A549 (cell line): ENCODE measurements at regions not wholly inside any gene's neighbourhood (a gene's known extent, or its start where the extent isn't known, plus 50 kb on each side); places are given as distances from the start of the nearest gene placed in this dataset.

Experiments used
- FOSL2 ChIP-seq, 2 experiments: fragments of 450-650 bp in 1 of 2; fragments of >200 bp in 1 of 2; sonication (Bioruptor Twin) in 1 of 2; formaldehyde crosslinking; IDR thresholded peaks; 2 replicates each; pipeline versions ENCODE4 v1.5.0 to v1.6.1; 2016 to 2020; ENCODE audit warnings: mild to moderate bottlenecking in 1 of 2, moderate library complexity in 1 of 2
- MAX ChIP-seq: IDR thresholded peaks from 2 replicates; pipeline ENCODE4 v1.6.1; 2012

GRCh38 chr1:79104617-79105016 lies 98.1 kb upstream of the ADGRL4 start:
- TF ChIP-seq MAX: no peak
- TF ChIP-seq FOSL2 (IDR thresholded peaks at IDR 0.05): no peak
- TF ChIP-seq FOSL2 (CRISPR knock-in tag; IDR thresholded peaks at IDR 0.05): no peak
